RWPE1 (cell line): ENCODE measurements at regions not wholly inside any gene's neighbourhood (a gene's known extent, or its start where the extent isn't known, plus 50 kb on each side); places are given as distances from the start of the nearest gene placed in this dataset.

Source experiments
- CTCF ChIA-PET: fragments of 350-600 bp; sonication (Branson Sonifier 250); formaldehyde crosslinking; extraction: SDS; loops from one replicate; lab custom pipeline; 2021; lab: Yijun Ruan, JAX
- POLR2A ChIA-PET: fragments of 400-600 bp; formaldehyde crosslinking; extraction: SDS; loops from one replicate; lab custom pipeline; 2020; ENCODE audit warnings: antibody characterized with exemption; ENCODE audit not compliant: low non-redundant PET; lab: Yijun Ruan, JAX
- DNase-seq: peaks from one replicate; pipeline ENCODE4 v3.0.0; 2012; ENCODE audit warnings: low spot score
- H3K27ac ChIP-seq: fragments of 450-650 bp; 2 replicates; pipeline ENCODE4 v1.5.1; 2017
- CTCF ChIP-seq: fragments of 450-650 bp; conservative IDR thresholded peaks from 2 replicates; pipeline ENCODE4 v1.5.1; 2017; ENCODE audit warnings: low read depth, mild to moderate bottlenecking

GRCh38 chr15:97057503-97057902 is 727.0 kb downstream of the NR2F2 start:
- POLR2A ChIA-PET: no interaction called here
- no peak overlapping the region for H3K27ac ChIP-seq
- CTCF ChIA-PET: no interaction called here
- DNase-seq: no peak
- no peak for TF ChIP-seq CTCF

GRCh38 chr15:97059281-97059680 is 728.8 kb downstream of the NR2F2 start:
- ChIA-PET POLR2A (no interaction called here), CTCF (no interaction called here)
- TF ChIP-seq CTCF: no peak
- no peak overlapping the region for H3K27ac ChIP-seq
- DNase-seq: no peak

GRCh38 chr15:97061392-97061791 is 730.9 kb downstream of the NR2F2 start:
- DNase-seq: no peak
- no peak overlapping the region for H3K27ac ChIP-seq
- ChIA-PET CTCF (interaction anchor here (0.7 kb wide), 1 partner anchor 21 kb away, joined by 3 read pairs; no protein-coding TSS in a partner anchor), POLR2A (no interaction called here)
- TF ChIP-seq CTCF: no peak

GRCh38 chr15:97071668-97072067 is 741.2 kb downstream of the NR2F2 start:
- no peak for TF ChIP-seq CTCF
- ChIA-PET POLR2A (no interaction called here), CTCF (interaction anchor here (0.6 kb wide), 1 partner anchor 158 kb away, joined by 3 read pairs; no protein-coding TSS in a partner anchor)
- H3K27ac ChIP-seq: no peak overlapping the region
- DNase-seq: no peak

- no peak for TF ChIP-seq CTCF
- POLR2A ChIA-PET: no interaction called here
- CTCF ChIA-PET: interaction anchor here (0.7 kb wide), 1 partner anchor 58 kb away, joined by 3 read pairs; no protein-coding TSS in a partner anchor
- DNase-seq: no peak
- H3K27ac ChIP-seq: no peak overlapping the region
These were observed 742.0 kb downstream of the NR2F2 start for GRCh38 chr15:97072545-97072944.

- no peak overlapping the region for H3K27ac ChIP-seq
- DNase-seq: no peak
- ChIA-PET POLR2A (no interaction called here), CTCF (interaction anchor here (1.1 kb wide), 1 partner anchor 528 kb away, joined by 5 read pairs; no protein-coding TSS in a partner anchor)
- TF ChIP-seq CTCF: no peak
These were observed 745.5 kb downstream of the NR2F2 start for GRCh38 chr15:97076011-97076410.

GRCh38 chr15:97077975-97078374 is 747.5 kb downstream of the NR2F2 start:
- ChIA-PET CTCF (no interaction called here), POLR2A (no interaction called here)
- H3K27ac ChIP-seq: no peak overlapping the region
- no peak for DNase-seq
- no peak for TF ChIP-seq CTCF
